ENCODE measurements at regions not wholly inside any gene's neighbourhood (a gene's known extent, or its start where the extent isn't known, plus 50 kb on each side); places are given as distances from the start of the nearest gene placed in this dataset.

DNA sequence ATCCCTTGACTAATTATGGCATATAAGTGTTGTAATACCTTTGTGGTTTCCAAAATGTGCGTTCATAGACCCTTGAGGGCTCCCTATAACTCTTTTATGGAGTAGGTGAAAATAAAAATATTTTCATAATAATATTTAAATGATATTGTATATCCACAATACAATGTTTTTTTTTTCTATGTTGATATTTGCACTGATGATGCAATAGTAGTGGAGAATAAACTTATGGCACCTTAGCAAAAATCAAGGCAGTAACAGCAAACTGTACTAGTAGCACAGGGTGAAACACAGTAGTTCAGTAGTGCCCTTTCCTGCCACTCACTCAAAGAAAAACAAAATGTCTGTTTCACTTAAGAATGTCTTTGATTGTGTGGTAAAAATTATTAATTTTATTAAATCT, 465.3 kb downstream of the C4orf33 start:
- Histone ChIP-seq H3K36me3 (ENCODE audit: low read depth) (no peaks in the 10 kb centered on the region), H3K27ac (no peak overlapping the region), H3K9ac (no peak overlapping the region), H4K20me1 (ENCODE audit: insufficient read depth) (no peaks in the 10 kb centered on the region), H3K4me2 (ENCODE audit: unreplicated experiment) (no peak overlapping the region), H3K79me2 (ENCODE audit: insufficient read depth) (no peaks in the 10 kb centered on the region), H3K4me1 (ENCODE audit: insufficient read depth) (no peaks in the 10 kb centered on the region), H2AFZ (no peak overlapping the region), H3K27me3 (replicated peaks; ENCODE audit: insufficient read depth) (no peaks in the 10 kb centered on the region), H3K9me2 (ENCODE audit: insufficient read depth) (no peaks in the 10 kb centered on the region), H3K9me3 (ENCODE audit: low read depth) (no peaks in the 10 kb centered on the region), H3F3A (ENCODE audit: insufficient read depth) (no peaks in the 10 kb centered on the region), H3K4me3 (no peak overlapping the region)
- in situ Hi-C loops (cut with MboI): no loop called here
- no peak for DNase-seq
- TF ChIP-seq EZH2 (IDR thresholded peaks at IDR 0.05; ENCODE audit: insufficient read depth, poor library complexity, severe bottlenecking): no peak
- no peak for TF ChIP-seq EZH2phosphoT487 (IDR thresholded peaks at IDR 0.05; ENCODE audit: insufficient read depth, low read depth)
- WGBS, 2 experiments (ENCODE audit: low coverage in 1 of 2, low lambda C conversion rate in 2 of 2, missing lambda C conversion rate in 2 of 2): 6 to 7% methylated on average over 1 of the region's 1 CpG

DNA sequence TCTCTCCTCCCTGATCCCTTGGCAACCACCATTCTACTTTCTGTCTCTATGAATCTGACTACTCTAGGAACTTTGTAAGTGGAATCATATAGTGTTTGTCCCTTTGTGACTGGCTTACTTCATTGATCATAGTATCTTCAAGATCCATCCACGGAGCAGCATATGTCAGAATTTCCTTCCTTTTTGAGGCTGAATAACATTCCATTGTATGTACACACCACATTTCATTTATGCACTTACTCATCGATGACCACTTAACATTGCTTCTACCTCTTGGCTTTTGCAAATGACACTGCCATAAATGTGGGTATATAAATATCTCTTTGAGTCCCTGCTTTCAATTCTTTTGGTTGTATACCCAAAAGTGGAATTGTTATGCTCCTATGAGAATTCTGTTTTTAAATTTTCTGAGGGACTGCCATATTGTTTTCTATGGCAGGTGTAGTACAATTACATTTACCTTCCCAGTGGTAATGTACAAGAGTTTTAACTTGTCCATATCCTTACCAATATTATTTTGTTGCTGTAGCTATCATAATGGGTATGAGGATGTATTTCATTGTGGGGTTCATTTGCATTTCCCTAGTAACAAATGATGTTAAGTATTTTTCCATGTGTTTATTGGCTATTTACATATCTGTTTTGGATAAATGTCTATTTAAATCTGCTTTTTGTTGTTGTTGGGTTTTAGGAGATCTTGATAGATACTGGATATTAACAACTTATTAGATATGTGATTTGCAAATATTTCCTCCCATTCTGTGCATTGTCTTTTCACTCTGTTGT, 466.1 kb downstream of the C4orf33 start:
- in situ Hi-C loops (cut with MboI): no loop called here
- Histone ChIP-seq H3K4me2 (ENCODE audit: unreplicated experiment) (no peak overlapping the region), H3K36me3 (ENCODE audit: low read depth) (no peaks in the 10 kb centered on the region), H3K4me3 (no peak overlapping the region), H3K4me1 (ENCODE audit: insufficient read depth) (no peaks in the 10 kb centered on the region), H3K9me2 (ENCODE audit: insufficient read depth) (no peaks in the 10 kb centered on the region), H3K27me3 (replicated peaks; ENCODE audit: insufficient read depth) (no peaks in the 10 kb centered on the region), H3F3A (ENCODE audit: insufficient read depth) (no peaks in the 10 kb centered on the region), H2AFZ (no peak overlapping the region), H3K27ac (no peak overlapping the region), H4K20me1 (ENCODE audit: insufficient read depth) (no peaks in the 10 kb centered on the region), H3K9me3 (ENCODE audit: low read depth) (no peaks in the 10 kb centered on the region), H3K79me2 (ENCODE audit: insufficient read depth) (no peaks in the 10 kb centered on the region), H3K9ac (no peak overlapping the region)
- TF ChIP-seq EZH2phosphoT487 (IDR thresholded peaks at IDR 0.05; ENCODE audit: insufficient read depth, low read depth): no peak
- TF ChIP-seq EZH2 (IDR thresholded peaks at IDR 0.05; ENCODE audit: insufficient read depth, poor library complexity, severe bottlenecking): no peak
- DNase-seq: no peak
- 24 to 32% methylated on average over 2 of the region's 2 CpGs for WGBS, 2 experiments (ENCODE audit: low coverage in 1 of 2, low lambda C conversion rate in 2 of 2, missing lambda C conversion rate in 2 of 2)

DNA sequence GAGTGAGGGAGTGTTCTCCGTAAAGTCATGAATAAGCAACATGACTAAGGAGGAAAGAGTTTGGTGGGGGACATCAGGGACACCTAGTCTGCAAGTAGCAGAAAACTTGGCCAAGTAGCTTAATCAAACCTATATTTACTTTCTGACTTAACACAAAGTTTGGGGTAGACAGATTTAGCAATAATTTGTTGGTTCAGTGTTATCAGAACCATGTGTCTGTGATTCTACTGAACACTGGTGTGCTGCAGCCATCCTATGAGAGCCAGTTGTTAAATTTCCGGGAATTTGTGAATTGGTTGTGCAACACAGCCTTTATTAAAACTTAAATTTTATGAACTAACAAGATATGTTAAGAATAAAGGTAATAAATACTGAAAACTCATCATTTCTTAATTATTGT, 469.3 kb downstream of the C4orf33 start:
- WGBS, 2 experiments (ENCODE audit: low coverage in 1 of 2, low lambda C conversion rate in 2 of 2, missing lambda C conversion rate in 2 of 2): 19 to 24% methylated on average over 2 of the region's 2 CpGs

DNA sequence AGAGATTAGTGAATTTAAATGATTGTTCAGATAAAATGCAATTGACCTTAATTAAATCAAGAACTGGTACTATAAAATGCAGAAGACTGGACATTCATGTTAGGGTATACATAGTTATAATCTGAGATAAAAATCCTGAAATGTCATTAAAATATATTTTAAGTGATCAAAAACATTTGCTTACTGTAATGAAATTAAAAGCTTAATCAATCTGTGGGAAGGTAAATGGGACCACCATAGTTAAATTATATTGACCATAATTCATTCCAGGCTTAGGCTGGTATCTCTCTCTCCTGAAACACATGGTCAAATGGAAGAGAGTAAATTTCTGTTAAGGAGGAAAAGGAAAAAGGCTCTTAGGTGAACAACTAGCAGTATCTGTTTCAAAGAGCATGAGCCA, 474.4 kb downstream of the C4orf33 start:
- H3K9ac ChIP-seq: no peak overlapping the region
- no peaks in the 10 kb centered on the region for H3K36me3 ChIP-seq (ENCODE audit: low read depth)
- TF ChIP-seq EZH2 (IDR thresholded peaks at IDR 0.05; ENCODE audit: insufficient read depth, poor library complexity, severe bottlenecking): no peak
- TF ChIP-seq EZH2phosphoT487 (IDR thresholded peaks at IDR 0.05; ENCODE audit: insufficient read depth, low read depth): no peak
- H4K20me1 ChIP-seq (ENCODE audit: insufficient read depth): no peaks in the 10 kb centered on the region
- H3K4me3 ChIP-seq: no peak overlapping the region
- no peaks in the 10 kb centered on the region for H3K9me3 ChIP-seq (ENCODE audit: low read depth)
- no peaks in the 10 kb centered on the region for H3K9me2 ChIP-seq (ENCODE audit: insufficient read depth)
- no peak overlapping the region for H3K4me2 ChIP-seq (ENCODE audit: unreplicated experiment)
- in situ Hi-C loops (cut with MboI): no loop called here
- no peak for DNase-seq
- H3K27ac ChIP-seq: no peak overlapping the region
- no peaks in the 10 kb centered on the region for H3K79me2 ChIP-seq (ENCODE audit: insufficient read depth)
- no peaks in the 10 kb centered on the region for H3K27me3 ChIP-seq (replicated peaks; ENCODE audit: insufficient read depth)
- H3F3A ChIP-seq (ENCODE audit: insufficient read depth): no peaks in the 10 kb centered on the region
- no peaks in the 10 kb centered on the region for H3K4me1 ChIP-seq (ENCODE audit: insufficient read depth)
- no peak overlapping the region for H2AFZ ChIP-seq

More for the DNA sequence above, 469.3 kb downstream of the C4orf33 start:
- Histone ChIP-seq H3K9ac (no peak overlapping the region), H3K36me3 (ENCODE audit: low read depth) (no peaks in the 10 kb centered on the region), H3K4me1 (ENCODE audit: insufficient read depth) (no peaks in the 10 kb centered on the region), H3K4me3 (no peak overlapping the region), H3K9me3 (ENCODE audit: low read depth) (no peaks in the 10 kb centered on the region), H3K4me2 (ENCODE audit: unreplicated experiment) (no peak overlapping the region), H4K20me1 (ENCODE audit: insufficient read depth) (no peaks in the 10 kb centered on the region), H2AFZ (no peak overlapping the region), H3K79me2 (ENCODE audit: insufficient read depth) (no peaks in the 10 kb centered on the region), H3K27me3 (replicated peaks; ENCODE audit: insufficient read depth) (no peaks in the 10 kb centered on the region), H3F3A (ENCODE audit: insufficient read depth) (no peaks in the 10 kb centered on the region), H3K27ac (no peak overlapping the region), H3K9me2 (ENCODE audit: insufficient read depth) (no peaks in the 10 kb centered on the region)
- DNase-seq: no peak
- in situ Hi-C loops (cut with MboI): no loop called here
- no peak for TF ChIP-seq EZH2 (IDR thresholded peaks at IDR 0.05; ENCODE audit: insufficient read depth, poor library complexity, severe bottlenecking)
- no peak for TF ChIP-seq EZH2phosphoT487 (IDR thresholded peaks at IDR 0.05; ENCODE audit: insufficient read depth, low read depth)

Measured in GM23248 (cell line).